Stimulated activated memory B cell treated with anti-CD40 and anti-IgM and Interleukin-4, amounts not matched to agents 10 μg/mL and 1 μg/mL and 100 μg/mL, for 72 hours (primary cell): ENCODE measurements at regions not wholly inside any gene's neighbourhood (a gene's known extent, or its start where the extent isn't known, plus 50 kb on each side); places are given as distances from the start of the nearest gene placed in this dataset.

Experiments used
- ATAC-seq: fragments of 150-1000 bp; cut with Tn5 transposase; 2 replicates; pipeline ENCODE4 v1.10.0; 2021
- H3K27ac Mint-ChIP-seq: one replicate; pipeline ENCODE4 v1.8.0; 2022; ENCODE audit warnings: mild to moderate bottlenecking, mixed read lengths
- H3K27me3 Mint-ChIP-seq: one replicate; pipeline ENCODE4 v1.8.0; 2022; ENCODE audit warnings: mixed read lengths
- H3K36me3 Mint-ChIP-seq: one replicate; pipeline ENCODE4 v1.8.0; 2022; ENCODE audit warnings: mixed read lengths
- H3K4me1 Mint-ChIP-seq: one replicate; pipeline ENCODE4 v1.8.0; 2022; ENCODE audit warnings: mixed read lengths
- H3K4me3 Mint-ChIP-seq: one replicate; pipeline ENCODE4 v1.8.0; 2022; ENCODE audit warnings: mild to moderate bottlenecking, moderate library complexity, mixed read lengths
- H3K9me3 Mint-ChIP-seq: one replicate; pipeline ENCODE4 v1.8.0; 2022; ENCODE audit warnings: mixed read lengths

DNA sequence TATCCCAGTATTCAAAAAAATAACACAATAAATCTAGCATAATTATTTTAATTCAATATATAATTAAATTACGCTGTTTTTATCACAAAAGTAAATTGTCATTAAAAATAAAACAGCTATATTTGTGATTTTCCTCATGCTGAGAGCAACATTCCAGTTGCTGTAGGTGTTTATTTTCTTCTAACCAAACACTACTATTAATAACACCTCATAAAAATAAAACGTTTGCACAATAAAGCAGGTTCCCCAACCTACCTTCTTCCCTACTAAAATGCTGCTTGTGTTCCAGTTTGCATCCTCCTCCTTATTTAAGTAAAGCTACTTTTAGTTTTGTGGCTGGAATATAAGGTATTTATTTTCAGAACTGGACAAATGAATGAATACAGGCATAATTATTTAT lies 108.2 kb upstream of the LGSN start:
- Mint-ChIP-seq H3K4me1 (no peaks in the 10 kb centered on the region), H3K36me3 (no peaks in the 10 kb centered on the region), H3K27ac (no peak overlapping the region), H3K4me3 (no peak overlapping the region), H3K9me3 (no peaks in the 10 kb centered on the region), H3K27me3 (peaks cover 19% of the 10 kb centered on the region)
- ATAC-seq, result no peak

- Mint-ChIP-seq H3K36me3 (no peaks in the 10 kb centered on the region), H3K27ac (no peak overlapping the region), H3K4me1 (no peaks in the 10 kb centered on the region), H3K9me3 (no peaks in the 10 kb centered on the region), H3K27me3 (peaks cover 22% of the 10 kb centered on the region), H3K4me3 (no peak overlapping the region)
- no peak for ATAC-seq
Observed at GRCh38 chr6:63430985-63431519, 111.3 kb upstream of the LGSN start.

GRCh38 chr6:63434943-63435342 lies 115.2 kb upstream of the LGSN start:
- Mint-ChIP-seq H3K4me1 (no peaks in the 10 kb centered on the region), H3K27ac (no peak overlapping the region), H3K4me3 (no peak overlapping the region), H3K27me3 (peaks cover 32% of the 10 kb centered on the region), H3K9me3 (no peaks in the 10 kb centered on the region), H3K36me3 (no peaks in the 10 kb centered on the region)
- ATAC-seq, result no peak

GRCh38 chr6:63436356-63436755 lies 116.6 kb upstream of the LGSN start:
- Mint-ChIP-seq H3K27ac (no peak overlapping the region), H3K4me3 (no peak overlapping the region), H3K27me3 (peaks cover 23% of the 10 kb centered on the region), H3K36me3 (no peaks in the 10 kb centered on the region), H3K9me3 (no peaks in the 10 kb centered on the region), H3K4me1 (no peaks in the 10 kb centered on the region)
- ATAC-seq, result no peak

DNA sequence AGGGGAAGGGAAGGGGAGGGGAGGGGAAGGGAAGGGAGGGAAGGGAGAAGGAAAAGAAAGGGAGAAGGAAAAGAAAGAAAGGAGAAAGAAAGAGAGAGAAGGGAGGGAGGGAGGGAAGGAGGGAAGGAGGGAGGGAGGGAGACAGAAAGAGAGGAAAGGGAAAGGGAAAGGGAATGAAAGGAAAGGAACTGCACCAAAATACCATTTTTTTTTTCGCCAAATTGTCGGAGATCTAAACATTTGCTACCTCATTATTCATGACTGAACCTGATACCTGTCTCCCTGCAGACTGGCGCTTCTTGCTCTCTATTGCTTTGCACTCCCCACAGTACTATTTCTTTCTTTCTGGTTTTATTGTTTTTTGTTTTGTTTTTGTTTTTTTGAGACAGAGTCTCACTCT lies 117.3 kb upstream of the LGSN start:
- ATAC-seq, result no peak
- no peak overlapping the region for H3K4me3 Mint-ChIP-seq
- no peaks in the 10 kb centered on the region for H3K9me3 Mint-ChIP-seq
- H3K27ac Mint-ChIP-seq, result no peak overlapping the region
- H3K4me1 Mint-ChIP-seq, result no peaks in the 10 kb centered on the region
- H3K27me3 Mint-ChIP-seq, result peaks cover 17% of the 10 kb centered on the region
- no peaks in the 10 kb centered on the region for H3K36me3 Mint-ChIP-seq

GRCh38 chr6:63440057-63440456 lies 120.3 kb upstream of the LGSN start:
- peaks cover 13% of the 10 kb centered on the region for H3K27me3 Mint-ChIP-seq
- H3K4me1 Mint-ChIP-seq, result no peaks in the 10 kb centered on the region
- H3K27ac Mint-ChIP-seq, result no peak overlapping the region
- no peaks in the 10 kb centered on the region for H3K36me3 Mint-ChIP-seq
- no peaks in the 10 kb centered on the region for H3K9me3 Mint-ChIP-seq
- ATAC-seq, result peak; percentile 66
- H3K4me3 Mint-ChIP-seq, result no peak overlapping the region

- no peak overlapping the region for H3K27ac Mint-ChIP-seq
- no peak overlapping the region for H3K4me3 Mint-ChIP-seq
- no peaks in the 10 kb centered on the region for H3K9me3 Mint-ChIP-seq
- no peaks in the 10 kb centered on the region for H3K36me3 Mint-ChIP-seq
- no peak for ATAC-seq
- H3K27me3 Mint-ChIP-seq, result peaks cover 13% of the 10 kb centered on the region
- H3K4me1 Mint-ChIP-seq, result no peaks in the 10 kb centered on the region
Observed at GRCh38 chr6:63440594-63440993, 120.8 kb upstream of the LGSN start.

- H3K4me3 Mint-ChIP-seq, result peak overlapping the region; percentile 7
- no peaks in the 10 kb centered on the region for H3K9me3 Mint-ChIP-seq
- peaks cover 7% of the 10 kb centered on the region for H3K27me3 Mint-ChIP-seq
- no peak for ATAC-seq
- no peaks in the 10 kb centered on the region for H3K4me1 Mint-ChIP-seq
- H3K36me3 Mint-ChIP-seq, result no peaks in the 10 kb centered on the region
- H3K27ac Mint-ChIP-seq, result no peak overlapping the region
Observed at GRCh38 chr6:63441266-63441956, 121.6 kb upstream of the LGSN start.

DNA sequence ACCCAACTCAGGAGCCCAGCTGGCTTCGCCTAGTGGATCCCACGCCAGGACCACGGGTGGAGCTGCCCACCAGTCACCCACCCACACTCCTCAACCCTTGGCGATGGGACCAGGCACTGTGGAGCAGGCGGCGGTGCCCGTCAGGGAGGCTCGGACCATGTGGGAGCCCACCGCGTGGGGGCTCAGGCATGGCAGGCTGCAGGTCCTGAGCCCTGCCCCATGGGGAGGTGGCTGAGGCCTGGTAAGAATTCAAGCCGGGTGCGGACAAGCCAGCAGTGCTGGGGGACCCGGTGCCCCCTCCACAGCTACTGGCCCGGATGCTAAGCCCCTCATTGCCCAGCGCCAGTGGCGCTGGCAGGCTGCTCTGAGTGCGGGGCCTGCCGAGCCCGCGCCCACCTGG lies 123.1 kb upstream of the LGSN start:
- Mint-ChIP-seq H3K27ac (no peak overlapping the region), H3K9me3 (no peaks in the 10 kb centered on the region), H3K27me3 (no peaks in the 10 kb centered on the region), H3K4me3 (no peak overlapping the region), H3K4me1 (no peaks in the 10 kb centered on the region), H3K36me3 (no peaks in the 10 kb centered on the region)
- peak; percentile 52 for ATAC-seq

DNA sequence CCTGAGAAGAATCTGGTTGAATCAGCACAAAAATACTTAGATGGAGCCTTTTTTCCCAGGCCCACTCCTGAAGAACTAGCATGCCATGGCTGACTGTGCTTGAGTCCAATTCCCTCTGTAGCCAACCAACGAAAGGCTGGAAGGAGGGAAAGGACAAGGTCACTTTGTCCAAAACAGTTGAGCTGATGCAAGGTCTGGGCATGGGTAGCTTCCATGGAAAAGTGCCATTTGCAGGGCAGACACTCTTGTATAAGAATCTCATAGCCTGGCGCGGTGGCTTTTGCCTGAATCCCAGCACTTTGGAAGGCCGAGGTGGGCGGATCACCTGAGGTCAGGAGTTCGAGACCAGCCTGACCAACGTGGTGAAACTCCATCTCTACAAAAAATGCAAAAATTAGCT lies 125.0 kb upstream of the LGSN start:
- no peaks in the 10 kb centered on the region for H3K27me3 Mint-ChIP-seq

GRCh38 chr6:63446405-63446804 lies 125.9 kb upstream of the LOC128125822 start:
- no peak for ATAC-seq
- no peaks in the 10 kb centered on the region for H3K9me3 Mint-ChIP-seq
- H3K27ac Mint-ChIP-seq, result no peak overlapping the region
- H3K4me1 Mint-ChIP-seq, result no peaks in the 10 kb centered on the region
- H3K36me3 Mint-ChIP-seq, result no peaks in the 10 kb centered on the region
- H3K27me3 Mint-ChIP-seq, result no peaks in the 10 kb centered on the region
- H3K4me3 Mint-ChIP-seq, result no peak overlapping the region

More for the DNA sequence above, 125.0 kb upstream of the LGSN start:
- Mint-ChIP-seq H3K36me3 (no peaks in the 10 kb centered on the region), H3K4me1 (no peaks in the 10 kb centered on the region), H3K4me3 (no peak overlapping the region), H3K27ac (no peak overlapping the region), H3K9me3 (no peaks in the 10 kb centered on the region)
- no peak for ATAC-seq

DNA sequence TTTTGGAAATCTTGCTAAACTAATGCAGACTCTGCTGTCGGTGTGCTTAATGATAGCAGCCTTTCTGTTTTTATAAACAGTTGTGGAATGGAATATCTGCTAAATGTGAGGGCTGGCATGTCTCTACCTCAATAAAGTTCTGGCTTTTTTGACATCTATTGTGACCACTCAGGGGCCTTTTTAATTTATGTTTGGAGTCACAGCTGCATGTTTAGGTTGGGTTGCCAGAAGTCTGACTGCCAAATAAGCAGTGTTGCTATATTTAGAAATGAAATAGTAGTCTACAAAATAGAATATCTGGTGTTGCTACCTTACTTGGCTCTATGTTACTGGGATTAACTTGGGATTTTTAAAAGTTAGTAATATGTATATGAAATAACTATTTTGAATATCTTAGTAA lies 125.1 kb upstream of the LOC128125822 start:
- Mint-ChIP-seq H3K4me1 (no peaks in the 10 kb centered on the region), H3K9me3 (no peaks in the 10 kb centered on the region), H3K36me3 (no peaks in the 10 kb centered on the region), H3K27me3 (no peaks in the 10 kb centered on the region), H3K4me3 (no peak overlapping the region), H3K27ac (no peak overlapping the region)
- ATAC-seq, result no peak

- H3K4me1 Mint-ChIP-seq, result peaks cover 6% of the 10 kb centered on the region
- no peak for ATAC-seq
- no peaks in the 10 kb centered on the region for H3K36me3 Mint-ChIP-seq
- H3K27ac Mint-ChIP-seq, result no peak overlapping the region
- no peaks in the 10 kb centered on the region for H3K27me3 Mint-ChIP-seq
- H3K4me3 Mint-ChIP-seq, result no peak overlapping the region
- H3K9me3 Mint-ChIP-seq, result no peaks in the 10 kb centered on the region
Observed at GRCh38 chr6:63448229-63448628, 124.1 kb upstream of the LOC128125822 start.

GRCh38 chr6:63449714-63450113 lies 122.6 kb upstream of the LOC128125822 start:
- Mint-ChIP-seq H3K4me3 (no peak overlapping the region), H3K9me3 (no peaks in the 10 kb centered on the region), H3K27me3 (no peaks in the 10 kb centered on the region), H3K27ac (no peak overlapping the region), H3K4me1 (peaks cover 6% of the 10 kb centered on the region), H3K36me3 (no peaks in the 10 kb centered on the region)
- ATAC-seq, result no peak

DNA sequence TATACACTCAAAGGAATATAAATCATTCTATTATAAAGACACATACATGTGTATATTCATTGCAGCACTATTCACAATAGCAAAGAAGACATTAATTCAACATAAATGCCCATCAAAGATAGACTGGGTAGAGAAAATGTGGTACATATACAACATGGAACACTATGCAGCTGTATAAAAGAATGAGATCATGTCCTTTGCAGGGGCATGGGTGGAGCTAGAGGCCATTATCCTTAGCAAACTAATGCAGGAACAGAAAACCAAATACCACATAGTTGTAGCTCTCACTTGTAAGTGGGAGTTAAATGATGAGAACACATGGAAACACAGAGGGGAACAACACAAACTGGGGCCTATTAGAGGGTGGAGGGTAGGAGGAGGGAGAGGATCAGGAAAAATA lies 121.0 kb upstream of the LOC128125822 start:
- Mint-ChIP-seq H3K36me3 (no peaks in the 10 kb centered on the region), H3K27ac (no peak overlapping the region), H3K9me3 (no peaks in the 10 kb centered on the region), H3K27me3 (no peaks in the 10 kb centered on the region), H3K4me3 (no peak overlapping the region), H3K4me1 (peaks cover 6% of the 10 kb centered on the region)
- no peak for ATAC-seq

- ATAC-seq, result no peak
- no peak overlapping the region for H3K27ac Mint-ChIP-seq
- no peak overlapping the region for H3K4me3 Mint-ChIP-seq
- no peaks in the 10 kb centered on the region for H3K36me3 Mint-ChIP-seq
- H3K4me1 Mint-ChIP-seq, result peaks cover 6% of the 10 kb centered on the region
- no peaks in the 10 kb centered on the region for H3K27me3 Mint-ChIP-seq
- H3K9me3 Mint-ChIP-seq, result no peaks in the 10 kb centered on the region
Observed at GRCh38 chr6:63452125-63452524, 120.2 kb upstream of the LOC128125822 start.
